NCI-H774 (cell line): ENCODE measurements at regions not wholly inside any gene's neighbourhood (a gene's known extent, or its start where the extent isn't known, plus 50 kb on each side); places are given as distances from the start of the nearest gene placed in this dataset.

Experiments used
- DNase-seq: peaks from one replicate; lab custom pipeline; 2025; lab: John Stamatoyannopoulos, UW

GRCh38 chr1:217373761-217374701 is 256.9 kb downstream of the GPATCH2 start:
- no peak for DNase-seq

DNA sequence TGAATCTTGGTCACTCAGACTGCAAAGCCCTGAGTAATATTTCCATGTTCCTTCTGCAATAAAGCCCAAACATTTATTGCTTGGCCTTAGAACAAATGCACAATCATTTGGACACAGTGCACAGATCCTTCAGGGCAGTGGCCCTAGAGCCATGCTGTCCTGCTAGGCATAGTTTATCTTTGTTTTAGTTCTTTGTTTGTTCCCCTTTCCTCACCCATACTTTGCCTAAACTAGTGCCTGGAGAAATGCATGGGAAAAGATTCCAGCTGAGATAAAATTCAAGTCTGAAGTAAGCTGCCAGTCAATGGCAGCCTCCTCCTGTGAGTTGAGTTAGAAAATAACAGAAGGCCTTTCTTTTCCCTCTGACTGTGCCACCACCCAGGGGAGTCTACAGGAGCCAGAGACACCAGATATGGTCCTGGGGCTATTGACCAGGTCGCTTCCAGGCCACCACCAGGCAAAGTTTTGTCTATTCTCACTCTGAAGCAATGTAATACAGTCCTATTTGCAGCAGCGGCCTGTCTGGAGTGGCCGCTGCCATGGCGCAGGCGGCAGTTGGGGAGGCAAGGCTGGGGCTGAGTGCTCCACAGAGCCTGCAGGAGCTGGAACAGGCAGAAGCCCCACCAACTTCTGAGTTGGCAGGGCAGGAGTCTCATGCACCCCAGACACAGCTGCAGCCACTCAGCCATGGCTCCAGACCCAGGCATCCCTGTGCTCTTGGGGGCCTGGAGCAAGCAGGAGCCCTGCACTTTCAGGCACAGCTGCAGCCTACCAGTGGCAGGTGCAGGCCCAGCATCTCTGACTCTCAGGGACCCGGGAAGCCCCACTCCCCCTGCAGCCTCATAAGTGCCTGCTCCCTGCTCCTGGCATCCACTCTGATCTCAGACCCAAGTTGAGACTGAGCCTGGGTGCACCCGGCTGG is 258.6 kb downstream of the GPATCH2 start:
- no peak for DNase-seq

- no peak for DNase-seq
These were observed 260.1 kb downstream of the GPATCH2 start for GRCh38 chr1:217370757-217371156.

DNA sequence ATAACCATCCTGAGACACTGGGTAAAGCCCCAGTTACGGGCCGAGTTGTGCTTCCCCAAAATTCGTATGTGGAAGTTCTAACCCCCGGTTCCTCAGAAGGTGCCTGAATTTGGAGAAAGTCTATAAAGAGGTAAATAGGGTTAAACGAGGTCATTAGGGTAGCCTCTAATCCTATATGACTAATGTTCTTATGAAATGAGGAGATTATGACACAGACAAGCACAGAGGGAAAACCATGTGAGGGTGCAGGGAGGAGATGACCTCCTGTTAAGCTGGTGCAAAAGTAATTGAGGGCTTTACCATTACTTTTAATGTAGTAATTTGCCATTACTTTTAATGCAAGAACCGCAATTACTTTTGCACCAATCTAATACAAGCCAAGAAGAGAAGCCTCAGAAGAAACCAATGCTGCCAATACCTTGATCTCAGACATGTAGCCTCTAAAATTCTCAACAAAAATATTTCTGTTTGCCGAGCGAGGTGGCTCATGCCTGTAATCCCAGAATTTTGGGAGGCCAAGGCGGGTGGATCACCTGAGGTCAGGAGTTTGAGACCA is 260.8 kb downstream of the GPATCH2 start:
- DNase-seq = no peak

- no peak for DNase-seq
These were observed 261.5 kb downstream of the GPATCH2 start for GRCh38 chr1:217369271-217369981.

- no peak for DNase-seq
These were observed 266.7 kb downstream of the GPATCH2 start for GRCh38 chr1:217364220-217364619.

GRCh38 chr1:217363319-217363718 is 267.6 kb downstream of the GPATCH2 start:
- no peak for DNase-seq

DNA sequence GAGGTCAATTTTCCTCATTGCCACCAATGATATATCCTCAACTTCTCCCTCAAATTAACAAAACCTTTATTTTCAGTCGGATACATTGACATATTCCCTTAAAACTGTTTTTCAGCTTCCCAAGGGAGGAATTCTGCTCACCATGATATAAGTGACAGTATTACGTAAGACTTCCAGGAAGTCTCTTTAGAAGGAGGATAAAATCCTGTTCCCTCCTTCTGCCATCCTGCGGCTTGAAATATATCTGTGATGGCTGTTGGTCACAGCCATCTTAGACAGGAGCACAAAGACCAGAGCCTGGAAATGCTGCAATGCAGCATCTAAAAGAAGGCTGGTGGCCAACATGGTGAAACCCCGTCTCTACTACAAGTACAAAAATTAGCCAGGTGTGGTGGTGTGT is 270.4 kb downstream of the GPATCH2 start:
- no peak for DNase-seq

DNA sequence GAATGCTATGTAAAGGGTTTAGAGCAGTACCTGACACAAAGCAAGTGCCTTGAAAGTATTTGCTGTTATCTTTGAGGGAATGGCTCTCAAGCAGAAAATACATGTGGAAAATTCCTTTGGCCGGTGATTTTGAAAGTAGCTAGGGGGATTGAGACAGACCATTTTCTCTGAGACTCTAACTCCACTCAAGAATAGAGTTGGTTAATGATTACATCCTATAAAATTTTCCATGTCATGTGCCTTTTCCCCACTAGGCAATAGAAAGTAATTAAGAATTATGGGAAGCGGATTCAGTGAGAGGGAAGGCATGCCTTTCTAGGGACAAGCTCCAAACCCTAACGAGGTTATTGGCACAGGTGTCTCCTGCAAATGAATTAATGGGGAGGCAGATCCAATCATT is 276.0 kb downstream of the GPATCH2 start:
- no peak for DNase-seq

DNA sequence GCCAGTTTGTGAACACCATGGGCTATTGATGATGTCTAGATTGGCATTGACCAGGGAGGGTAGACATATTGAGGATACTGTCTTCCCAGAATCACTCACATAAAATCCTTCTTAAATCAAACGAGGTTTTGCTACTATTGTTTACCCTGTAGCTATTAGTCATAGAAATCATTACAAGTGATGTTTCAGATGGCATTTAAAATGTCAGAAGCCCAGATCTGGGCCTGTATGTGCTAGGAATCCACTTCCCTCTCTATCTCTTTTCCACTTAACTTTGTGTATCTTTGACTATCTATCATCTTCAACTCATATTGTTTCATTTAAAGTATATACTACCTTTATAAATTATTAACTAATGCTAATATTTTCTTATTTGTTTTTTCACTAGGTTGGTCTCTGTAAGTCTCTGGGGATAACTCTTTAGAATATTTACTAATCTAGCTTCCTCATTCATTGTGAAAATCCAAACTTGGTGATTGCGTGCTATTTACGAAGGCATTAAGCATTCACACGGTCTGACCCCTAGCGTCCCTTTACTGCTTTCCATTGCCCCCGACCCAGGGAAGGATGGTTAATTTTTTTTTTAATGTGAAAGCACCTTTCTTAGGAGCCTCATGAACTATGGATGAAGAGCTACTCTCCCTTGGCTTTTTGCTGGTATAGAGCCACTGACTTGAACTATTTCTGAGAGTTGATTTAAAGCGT is 281.8 kb downstream of the GPATCH2 start:
- DNase-seq = no peak

DNA sequence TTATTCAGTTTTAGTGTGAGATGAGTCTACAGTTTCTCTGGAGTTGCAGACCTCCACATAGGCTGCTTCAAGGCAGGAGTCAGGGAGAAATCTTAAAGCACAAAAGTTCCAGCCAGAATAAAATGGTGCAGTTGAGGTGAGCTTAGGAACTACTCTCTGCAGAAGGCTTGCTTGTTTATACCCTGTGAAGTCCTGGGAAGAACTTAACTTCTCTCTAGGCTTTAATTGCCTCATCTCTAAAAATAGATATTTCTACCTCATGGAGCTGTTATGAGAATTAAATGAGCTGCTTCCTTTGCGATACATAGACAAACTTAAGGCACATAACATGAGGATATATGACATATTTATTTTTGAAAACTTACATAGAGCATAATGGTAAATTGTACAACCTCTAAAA is 286.2 kb downstream of the GPATCH2 start:
- no peak for DNase-seq

- peak; percentile 53 for DNase-seq
These were observed 287.0 kb downstream of the GPATCH2 start for GRCh38 chr1:217343907-217344306.

- DNase-seq = no peak
These were observed 288.8 kb downstream of the GPATCH2 start for GRCh38 chr1:217342105-217342504.

- no peak for DNase-seq
These were observed 294.2 kb downstream of the GPATCH2 start for GRCh38 chr1:217336724-217337123.

- peak; percentile 41 for DNase-seq
These were observed 297.0 kb downstream of the GPATCH2 start for GRCh38 chr1:217333939-217334338.

DNA sequence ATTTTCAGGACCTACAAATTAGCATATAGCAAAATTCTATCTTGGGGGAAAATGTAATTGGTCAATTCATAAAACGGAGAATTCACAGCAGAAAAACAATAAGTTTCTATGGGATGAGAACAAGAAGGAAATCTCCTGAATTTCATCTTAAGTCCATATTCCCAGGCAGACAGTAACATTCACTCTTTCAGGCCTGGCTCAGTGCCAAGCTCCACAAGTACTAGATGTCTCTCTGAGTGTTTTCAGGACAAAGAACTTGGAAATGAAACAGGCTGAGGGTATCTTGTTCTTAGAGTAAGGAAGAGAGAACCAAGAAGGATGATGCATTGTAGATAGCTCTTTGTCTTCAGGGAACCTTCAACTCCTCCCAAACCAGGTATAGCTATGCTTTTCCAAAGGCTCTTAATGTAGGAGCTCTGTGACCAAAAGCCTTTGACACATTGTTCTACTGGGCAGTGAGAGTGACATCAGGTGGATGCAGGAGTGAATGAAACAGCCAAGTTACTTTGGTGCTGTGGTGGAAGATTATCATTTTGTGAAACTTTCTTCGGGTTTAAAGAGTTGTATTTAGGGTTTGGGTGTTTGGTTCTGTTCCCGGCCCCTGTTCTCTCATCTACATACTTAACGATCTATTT is 298.3 kb downstream of the GPATCH2 start:
- DNase-seq = no peak

GRCh38 chr1:217331698-217332097 is 299.2 kb downstream of the GPATCH2 start:
- no peak for DNase-seq

- DNase-seq = no peak
These were observed 303.0 kb downstream of the GPATCH2 start for GRCh38 chr1:217327901-217328300.

DNA sequence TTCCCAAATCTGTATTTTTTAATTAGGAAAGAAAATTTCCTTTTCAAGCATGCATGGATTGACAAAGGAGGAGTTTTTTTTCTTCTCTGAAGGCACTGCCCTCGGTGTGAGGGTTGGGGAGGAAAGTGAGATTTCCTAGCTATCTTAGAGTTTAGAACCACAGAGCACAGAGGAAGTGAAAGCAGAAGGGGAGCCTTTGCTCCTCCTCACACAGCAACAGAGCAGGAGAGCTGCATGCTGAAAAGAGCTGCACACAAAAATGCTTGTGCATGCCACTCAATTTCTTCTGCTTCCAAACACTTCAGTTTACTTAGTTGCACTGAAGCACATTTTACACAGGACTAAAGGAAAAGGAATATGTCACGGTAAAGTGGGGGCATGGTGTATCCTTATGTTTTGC is 308.1 kb downstream of the GPATCH2 start:
- no peak for DNase-seq

DNA sequence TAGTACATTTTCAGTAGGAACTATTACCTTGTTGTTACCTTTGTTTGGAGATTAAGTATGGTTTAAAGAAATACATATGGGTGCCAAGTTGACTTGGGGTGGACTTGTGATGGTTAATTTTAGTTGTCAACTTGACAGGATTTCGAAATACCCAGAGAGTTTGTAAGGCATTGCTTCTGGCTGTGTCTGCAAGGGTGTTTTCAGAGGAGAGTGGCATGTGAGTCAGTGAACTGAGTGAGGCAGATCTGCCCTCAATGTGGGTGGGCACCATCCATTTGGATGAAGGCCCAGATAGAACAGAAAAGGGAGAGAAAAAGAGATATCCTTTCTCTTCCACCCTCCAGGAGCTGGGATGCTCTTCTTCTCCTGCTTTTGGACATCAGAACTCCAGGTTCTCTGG is 315.5 kb downstream of the GPATCH2 start:
- DNase-seq = no peak

DNA sequence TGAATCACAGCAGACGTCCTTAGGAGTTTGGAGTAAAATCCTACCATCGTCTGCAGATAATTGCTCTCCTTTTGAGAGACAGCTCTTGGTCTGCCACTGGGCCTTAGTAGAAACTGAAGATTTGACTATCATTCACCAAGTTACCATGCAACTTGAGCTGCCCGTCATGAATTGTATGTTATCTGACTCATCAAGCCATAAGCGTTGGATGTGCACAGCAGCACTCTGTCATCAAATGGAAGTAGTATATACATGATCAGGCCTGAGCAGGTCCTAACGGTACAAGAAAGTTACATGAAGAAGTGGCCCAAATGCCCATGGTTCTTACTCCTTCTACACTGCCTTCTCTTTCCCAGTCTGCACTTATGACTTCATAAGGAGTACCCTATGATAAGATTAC is 317.8 kb downstream of the GPATCH2 start:
- DNase-seq = no peak
